GM12875 (cell line): ENCODE measurements at regions not wholly inside any gene's neighbourhood (a gene's known extent, or its start where the extent isn't known, plus 50 kb on each side); places are given as distances from the start of the nearest gene placed in this dataset.

Experiments
- H3K4me3 ChIP-seq: one replicate; pipeline ENCODE4 v1.5.1; 2011; ENCODE audit warnings: low read depth, low read length, control low read depth
- CTCF ChIP-seq: IDR thresholded peaks from 2 replicates; pipeline ENCODE4 v1.5.1; 2011; ENCODE audit warnings: low read depth, mild to moderate bottlenecking, control low read depth, inconsistent platforms, low read length, moderate library complexity, borderline replicate concordance; ENCODE audit not compliant: insufficient read depth

GRCh38 chr5:54717459-54717858 is 199.9 kb downstream of the SNX18 start:
- no peak overlapping the region for H3K4me3 ChIP-seq
- TF ChIP-seq CTCF = no peak

GRCh38 chr5:54713923-54714581 is 196.5 kb downstream of the SNX18 start:
- H3K4me3 ChIP-seq = no peak overlapping the region
- TF ChIP-seq CTCF = no peak

- no peak for TF ChIP-seq CTCF
- no peak overlapping the region for H3K4me3 ChIP-seq
Observed at GRCh38 chr5:54709096-54709495, 191.5 kb downstream of the SNX18 start.

- H3K4me3 ChIP-seq = no peak overlapping the region
- no peak for TF ChIP-seq CTCF
Observed at GRCh38 chr5:54707841-54708240, 190.3 kb downstream of the SNX18 start.

- no peak for TF ChIP-seq CTCF
Observed at GRCh38 chr5:54705994-54706653, 188.6 kb downstream of the SNX18 start.

GRCh38 chr5:54704825-54705224 is 187.3 kb downstream of the SNX18 start:
- TF ChIP-seq CTCF = no peak
- no peak overlapping the region for H3K4me3 ChIP-seq

More at GRCh38 chr5:54705994-54706653, 188.6 kb downstream of the SNX18 start:
- H3K4me3 ChIP-seq = no peak overlapping the region

- H3K4me3 ChIP-seq = no peak overlapping the region
- TF ChIP-seq CTCF = no peak
Observed at GRCh38 chr5:54704333-54704732, 186.8 kb downstream of the SNX18 start.
